ENCODE measurements at regions not wholly inside any gene's neighbourhood (a gene's known extent, or its start where the extent isn't known, plus 50 kb on each side); places are given as distances from the start of the nearest gene placed in this dataset.

DNA sequence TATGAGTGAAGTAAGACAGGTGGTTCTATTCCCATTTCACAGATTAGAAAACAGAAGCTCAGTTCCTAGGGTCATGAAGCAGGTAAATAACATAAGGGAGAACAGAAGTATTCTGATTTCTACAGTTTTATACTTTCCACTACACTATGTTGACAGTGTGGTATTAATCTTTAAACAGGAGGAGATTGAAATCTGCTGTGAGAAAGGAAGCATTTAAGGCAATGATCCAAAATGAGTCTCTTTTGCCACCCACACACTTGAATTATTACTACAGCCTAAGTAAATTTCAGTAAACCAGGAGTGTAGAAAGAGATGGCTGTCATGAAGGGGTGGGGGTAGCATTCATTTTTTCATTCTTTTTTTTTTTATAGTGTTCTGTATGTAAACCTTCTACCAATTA lies 893.0 kb downstream of the C4orf33 start:
- no peaks in the 10 kb centered on the region for H3K9me3 Mint-ChIP-seq (ENCODE audit: unreplicated experiment)
- H3K27me3 Mint-ChIP-seq (ENCODE audit: insufficient read depth, unreplicated experiment): peaks cover 7% of the 10 kb centered on the region
- H3K9me3 ChIP-seq: no peaks in the 10 kb centered on the region
- no peaks in the 10 kb centered on the region for H3K36me3 ChIP-seq (ENCODE audit: control insufficient read depth, insufficient read depth, low read length)
- TF ChIP-seq, protein P1, sequence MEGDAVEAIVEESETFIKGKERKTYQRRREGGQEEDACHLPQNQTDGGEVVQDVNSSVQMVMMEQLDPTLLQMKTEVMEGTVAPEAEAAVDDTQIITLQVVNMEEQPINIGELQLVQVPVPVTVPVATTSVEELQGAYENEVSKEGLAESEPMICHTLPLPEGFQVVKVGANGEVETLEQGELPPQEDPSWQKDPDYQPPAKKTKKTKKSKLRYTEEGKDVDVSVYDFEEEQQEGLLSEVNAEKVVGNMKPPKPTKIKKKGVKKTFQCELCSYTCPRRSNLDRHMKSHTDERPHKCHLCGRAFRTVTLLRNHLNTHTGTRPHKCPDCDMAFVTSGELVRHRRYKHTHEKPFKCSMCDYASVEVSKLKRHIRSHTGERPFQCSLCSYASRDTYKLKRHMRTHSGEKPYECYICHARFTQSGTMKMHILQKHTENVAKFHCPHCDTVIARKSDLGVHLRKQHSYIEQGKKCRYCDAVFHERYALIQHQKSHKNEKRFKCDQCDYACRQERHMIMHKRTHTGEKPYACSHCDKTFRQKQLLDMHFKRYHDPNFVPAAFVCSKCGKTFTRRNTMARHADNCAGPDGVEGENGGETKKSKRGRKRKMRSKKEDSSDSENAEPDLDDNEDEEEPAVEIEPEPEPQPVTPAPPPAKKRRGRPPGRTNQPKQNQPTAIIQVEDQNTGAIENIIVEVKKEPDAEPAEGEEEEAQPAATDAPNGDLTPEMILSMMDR (IDR thresholded peaks at IDR 0.05; ENCODE audit: insufficient read depth in 1 of 2, low read depth in 1 of 2, low read length in 1 of 2, severe bottlenecking in 1 of 2, unreplicated experiment in 1 of 2): no peak
- H3K4me3 ChIP-seq (ENCODE audit: low read depth, low read length): no peak overlapping the region
- H3K27me3 ChIP-seq (replicated peaks; ENCODE audit: control insufficient read depth, insufficient read depth, low read length): no peaks in the 10 kb centered on the region
- ChIA-PET POLR2A (no interaction called here), CTCF (no interaction called here)
- no peak overlapping the region for H3K27ac Mint-ChIP-seq (ENCODE audit: unreplicated experiment)
- no peaks in the 10 kb centered on the region for H3K4me1 ChIP-seq
- intact Hi-C loops (cut with micrococcal nuclease; ENCODE audit: unreplicated experiment): no loop called here
- no peak for DNase-seq
- BruUV-seq (replicated peaks): no TSS peak
- no peaks in the 10 kb centered on the region for H3K36me3 Mint-ChIP-seq (ENCODE audit: insufficient read depth, unreplicated experiment)
- no peaks in the 10 kb centered on the region for H3K4me1 Mint-ChIP-seq (ENCODE audit: low read depth, unreplicated experiment)
- no peak overlapping the region for H3K4me3 Mint-ChIP-seq (ENCODE audit: unreplicated experiment)

DNA sequence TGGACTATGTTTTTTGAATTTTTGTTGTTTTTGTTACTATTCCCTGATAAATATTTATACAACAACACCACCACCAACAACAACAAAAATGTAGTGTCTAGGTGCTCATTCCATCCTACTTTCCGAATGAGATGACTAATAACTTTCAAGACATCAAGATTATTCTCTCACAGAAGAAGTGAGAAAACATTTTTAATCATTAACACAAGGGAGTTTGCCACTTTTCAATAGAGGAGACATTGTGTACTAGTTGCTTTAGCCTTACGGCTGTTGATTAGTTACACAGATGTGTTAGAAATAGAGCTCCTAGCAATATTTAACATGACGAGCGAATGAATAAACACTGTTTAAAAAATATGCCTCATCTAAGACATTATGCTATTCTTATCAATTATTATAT lies 898.8 kb downstream of the C4orf33 start:
- H3K4me1 Mint-ChIP-seq (ENCODE audit: low read depth, unreplicated experiment): no peaks in the 10 kb centered on the region
- POLR2A ChIA-PET: no interaction called here
- no peaks in the 10 kb centered on the region for H3K27me3 Mint-ChIP-seq (ENCODE audit: insufficient read depth, unreplicated experiment)
- no TSS peak for BruUV-seq (replicated peaks)
- no peak overlapping the region for H3K27ac Mint-ChIP-seq (ENCODE audit: unreplicated experiment)
- Histone ChIP-seq H3K9me3 (no peaks in the 10 kb centered on the region), H3K36me3 (ENCODE audit: control insufficient read depth, insufficient read depth, low read length) (no peaks in the 10 kb centered on the region), H3K27me3 (replicated peaks; ENCODE audit: control insufficient read depth, insufficient read depth, low read length) (no peaks in the 10 kb centered on the region), H3K4me1 (no peaks in the 10 kb centered on the region), H3K4me3 (ENCODE audit: low read depth, low read length) (no peak overlapping the region)
- CTCF ChIA-PET: no interaction called here
- intact Hi-C loops (cut with micrococcal nuclease; ENCODE audit: unreplicated experiment): no loop called here
- TF ChIP-seq, protein P1 (IDR thresholded peaks at IDR 0.05; ENCODE audit: insufficient read depth in 1 of 2, low read depth in 1 of 2, low read length in 1 of 2, severe bottlenecking in 1 of 2, unreplicated experiment in 1 of 2): no peak
- no peaks in the 10 kb centered on the region for H3K36me3 Mint-ChIP-seq (ENCODE audit: insufficient read depth, unreplicated experiment)
- H3K9me3 Mint-ChIP-seq (ENCODE audit: unreplicated experiment): no peaks in the 10 kb centered on the region
- no peak for DNase-seq
- H3K4me3 Mint-ChIP-seq (ENCODE audit: unreplicated experiment): no peak overlapping the region

DNA sequence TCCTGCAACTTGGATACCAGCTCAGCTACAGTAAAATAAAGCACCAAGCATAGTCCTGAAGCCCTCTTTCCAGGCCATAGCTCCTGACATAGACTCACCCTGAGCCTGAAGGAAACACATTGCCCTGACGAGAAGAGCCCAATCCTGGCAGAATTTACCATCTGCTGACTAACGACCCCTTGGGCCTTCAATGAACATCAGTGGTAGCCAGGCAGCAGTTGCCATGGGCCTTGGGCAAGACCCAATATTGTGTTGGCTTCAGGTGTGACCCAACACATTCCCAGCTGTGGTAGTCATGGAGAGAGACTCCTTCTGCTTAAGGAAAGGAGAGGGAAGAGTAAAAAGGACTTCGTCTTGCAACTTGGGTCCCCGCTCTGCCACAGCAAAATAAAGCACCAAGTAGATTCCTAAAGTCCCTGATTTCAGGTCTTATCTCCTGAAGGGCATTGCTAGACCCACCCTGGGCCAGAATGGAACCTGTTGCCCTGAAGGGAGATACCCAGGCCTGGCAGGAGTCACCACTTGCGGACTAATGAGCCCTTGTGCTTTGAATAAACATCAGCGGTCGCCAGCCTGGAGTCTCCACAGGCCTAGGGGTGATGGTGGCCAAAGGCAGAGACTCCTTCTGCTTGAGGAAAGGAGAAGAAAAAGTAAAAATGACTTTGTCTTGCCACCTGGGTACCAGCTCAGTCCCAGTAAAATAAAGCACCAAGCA lies 902.6 kb downstream of the C4orf33 start:
- Mint-ChIP-seq H3K36me3 (ENCODE audit: insufficient read depth, unreplicated experiment) (no peaks in the 10 kb centered on the region), H3K4me3 (ENCODE audit: unreplicated experiment) (no peak overlapping the region), H3K4me1 (ENCODE audit: low read depth, unreplicated experiment) (no peaks in the 10 kb centered on the region), H3K27me3 (ENCODE audit: insufficient read depth, unreplicated experiment) (peaks cover 3% of the 10 kb centered on the region), H3K27ac (ENCODE audit: unreplicated experiment) (no peak overlapping the region), H3K9me3 (ENCODE audit: unreplicated experiment) (no peaks in the 10 kb centered on the region)
- Histone ChIP-seq H3K4me1 (no peaks in the 10 kb centered on the region), H3K36me3 (ENCODE audit: control insufficient read depth, insufficient read depth, low read length) (no peaks in the 10 kb centered on the region), H3K4me3 (ENCODE audit: low read depth, low read length) (no peak overlapping the region), H3K27me3 (replicated peaks; ENCODE audit: control insufficient read depth, insufficient read depth, low read length) (no peaks in the 10 kb centered on the region), H3K9me3 (no peaks in the 10 kb centered on the region)
- DNase-seq: no peak
- intact Hi-C loops (cut with micrococcal nuclease; ENCODE audit: unreplicated experiment): no loop called here
- BruUV-seq (replicated peaks): no TSS peak
- CTCF ChIA-PET: no interaction called here
- TF ChIP-seq, protein P1 (IDR thresholded peaks at IDR 0.05; ENCODE audit: insufficient read depth in 1 of 2, low read depth in 1 of 2, low read length in 1 of 2, severe bottlenecking in 1 of 2, unreplicated experiment in 1 of 2): no peak
- POLR2A ChIA-PET: no interaction called here

Data from Caco-2 (cell line).